ENCODE measurements at regions not wholly inside any gene's neighbourhood (a gene's known extent, or its start where the extent isn't known, plus 50 kb on each side); places are given as distances from the start of the nearest gene placed in this dataset.

DNA sequence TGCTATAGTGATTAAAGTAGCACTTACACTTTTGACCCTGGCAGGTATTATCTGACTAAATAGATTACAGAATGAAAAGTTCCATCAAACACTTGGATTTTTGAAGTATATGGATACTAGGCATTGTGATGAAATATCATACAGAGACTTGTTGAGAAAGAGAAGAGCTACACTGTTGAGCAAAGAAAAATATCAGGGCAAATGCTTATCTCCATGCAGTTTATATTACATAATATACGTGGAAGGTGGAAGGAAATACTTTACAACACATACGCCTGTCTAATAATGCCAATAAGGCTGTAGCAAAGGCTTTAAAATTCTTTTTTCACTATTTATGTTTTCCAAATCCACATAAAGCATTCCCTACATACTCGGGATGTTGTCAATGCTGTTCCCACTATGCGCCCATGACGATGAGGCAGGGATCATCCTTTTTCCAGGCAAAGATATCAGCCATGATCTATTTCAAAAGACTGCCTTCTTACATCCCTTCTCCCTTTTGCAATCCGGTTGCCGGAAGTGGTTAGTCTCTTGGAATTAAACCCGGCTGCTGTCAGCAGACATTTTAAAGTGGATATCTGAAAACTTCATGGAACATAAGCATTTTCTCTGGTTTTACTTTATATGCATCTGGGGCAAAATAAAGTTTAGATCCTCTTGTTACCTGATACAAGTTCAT lies 92.6 kb upstream of the ITGA4 start:
- no peak for ATAC-seq
- no peak overlapping the region for H3K4me3 ChIP-seq
- H3K27me3 ChIP-seq: no peaks in the 10 kb centered on the region
- intact Hi-C loops (cut with DNase I): no loop called here
- H3K4me1 ChIP-seq: no peaks in the 10 kb centered on the region
- no peak for DNase-seq
- no peak overlapping the region for H3K27ac ChIP-seq
- no peaks in the 10 kb centered on the region for H3K9me3 ChIP-seq
- no peak for TF ChIP-seq POLR2A (IDR thresholded peaks at IDR 0.05)
- TF ChIP-seq, protein P1, sequence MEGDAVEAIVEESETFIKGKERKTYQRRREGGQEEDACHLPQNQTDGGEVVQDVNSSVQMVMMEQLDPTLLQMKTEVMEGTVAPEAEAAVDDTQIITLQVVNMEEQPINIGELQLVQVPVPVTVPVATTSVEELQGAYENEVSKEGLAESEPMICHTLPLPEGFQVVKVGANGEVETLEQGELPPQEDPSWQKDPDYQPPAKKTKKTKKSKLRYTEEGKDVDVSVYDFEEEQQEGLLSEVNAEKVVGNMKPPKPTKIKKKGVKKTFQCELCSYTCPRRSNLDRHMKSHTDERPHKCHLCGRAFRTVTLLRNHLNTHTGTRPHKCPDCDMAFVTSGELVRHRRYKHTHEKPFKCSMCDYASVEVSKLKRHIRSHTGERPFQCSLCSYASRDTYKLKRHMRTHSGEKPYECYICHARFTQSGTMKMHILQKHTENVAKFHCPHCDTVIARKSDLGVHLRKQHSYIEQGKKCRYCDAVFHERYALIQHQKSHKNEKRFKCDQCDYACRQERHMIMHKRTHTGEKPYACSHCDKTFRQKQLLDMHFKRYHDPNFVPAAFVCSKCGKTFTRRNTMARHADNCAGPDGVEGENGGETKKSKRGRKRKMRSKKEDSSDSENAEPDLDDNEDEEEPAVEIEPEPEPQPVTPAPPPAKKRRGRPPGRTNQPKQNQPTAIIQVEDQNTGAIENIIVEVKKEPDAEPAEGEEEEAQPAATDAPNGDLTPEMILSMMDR (IDR thresholded peaks at IDR 0.05): no peak
- H3K36me3 ChIP-seq: no peaks in the 10 kb centered on the region
- 63% methylated on average over 8 of the region's 8 CpGs for WGBS (ENCODE audit: insufficient coverage, low coverage, low lambda C conversion rate, missing lambda C conversion rate)

DNA sequence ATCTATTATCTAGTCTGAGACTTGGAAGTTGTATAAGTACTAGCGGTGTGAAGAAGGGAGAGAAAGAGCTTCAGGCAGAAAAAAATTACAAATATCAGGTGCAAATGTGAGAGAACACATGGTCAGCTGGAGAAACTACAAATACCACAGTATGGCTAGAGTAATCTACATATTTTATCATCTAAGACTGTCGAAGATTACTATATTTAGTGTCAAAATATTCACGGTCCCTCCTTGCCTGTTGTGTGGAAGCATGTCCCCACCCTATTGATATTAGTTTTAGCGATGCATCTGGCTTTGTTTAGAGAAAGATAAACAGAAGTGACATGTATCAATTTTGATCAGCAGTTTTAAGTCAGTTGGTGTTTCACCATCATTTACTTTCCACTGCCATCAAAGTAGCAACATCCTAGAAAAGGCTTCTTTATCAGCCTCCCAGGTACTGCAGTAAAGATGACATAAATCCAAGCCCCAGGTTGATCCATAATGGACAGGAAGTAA lies 90.5 kb upstream of the ITGA4 start:
- no peak overlapping the region for H3K4me3 ChIP-seq
- no peaks in the 10 kb centered on the region for H3K27me3 ChIP-seq
- intact Hi-C loops (cut with DNase I): no loop called here
- WGBS (ENCODE audit: insufficient coverage, low coverage, low lambda C conversion rate, missing lambda C conversion rate): 58% methylated on average over 4 of the region's 4 CpGs
- H3K4me1 ChIP-seq: no peaks in the 10 kb centered on the region
- DNase-seq (no peak), ATAC-seq (no peak)
- TF ChIP-seq, protein P1 (IDR thresholded peaks at IDR 0.05): no peak
- TF ChIP-seq POLR2A (IDR thresholded peaks at IDR 0.05): no peak
- no peak overlapping the region for H3K27ac ChIP-seq
- no peaks in the 10 kb centered on the region for H3K36me3 ChIP-seq
- no peaks in the 10 kb centered on the region for H3K9me3 ChIP-seq

DNA sequence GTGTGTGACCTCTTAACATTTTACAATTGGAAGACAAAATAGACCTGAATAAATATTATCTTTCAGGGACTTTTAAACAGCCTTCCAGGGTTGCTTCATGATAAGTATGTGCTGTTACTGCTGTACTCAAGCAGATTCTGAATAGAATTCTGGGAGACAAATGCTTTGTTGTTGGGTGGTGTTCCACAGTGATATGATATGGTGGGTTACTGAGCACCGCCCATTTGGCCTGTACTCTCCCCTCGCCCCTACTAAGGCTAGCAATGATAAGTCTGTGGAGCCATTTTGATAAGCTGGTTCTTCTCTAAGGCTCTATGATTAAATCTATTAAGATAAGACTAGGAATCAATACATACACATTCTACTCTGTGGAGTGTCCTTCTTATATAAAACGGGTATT lies 89.8 kb upstream of the ITGA4 start:
- TF ChIP-seq, protein P1 (IDR thresholded peaks at IDR 0.05): no peak
- TF ChIP-seq POLR2A (IDR thresholded peaks at IDR 0.05): no peak
- Histone ChIP-seq H3K9me3 (no peaks in the 10 kb centered on the region), H3K4me1 (no peaks in the 10 kb centered on the region), H3K27ac (no peak overlapping the region), H3K36me3 (no peaks in the 10 kb centered on the region), H3K4me3 (no peak overlapping the region), H3K27me3 (no peaks in the 10 kb centered on the region)
- ATAC-seq: no peak
- 52% methylated on average over 3 of the region's 3 CpGs for WGBS (ENCODE audit: insufficient coverage, low coverage, low lambda C conversion rate, missing lambda C conversion rate)
- intact Hi-C loops (cut with DNase I): no loop called here
- DNase-seq: no peak

DNA sequence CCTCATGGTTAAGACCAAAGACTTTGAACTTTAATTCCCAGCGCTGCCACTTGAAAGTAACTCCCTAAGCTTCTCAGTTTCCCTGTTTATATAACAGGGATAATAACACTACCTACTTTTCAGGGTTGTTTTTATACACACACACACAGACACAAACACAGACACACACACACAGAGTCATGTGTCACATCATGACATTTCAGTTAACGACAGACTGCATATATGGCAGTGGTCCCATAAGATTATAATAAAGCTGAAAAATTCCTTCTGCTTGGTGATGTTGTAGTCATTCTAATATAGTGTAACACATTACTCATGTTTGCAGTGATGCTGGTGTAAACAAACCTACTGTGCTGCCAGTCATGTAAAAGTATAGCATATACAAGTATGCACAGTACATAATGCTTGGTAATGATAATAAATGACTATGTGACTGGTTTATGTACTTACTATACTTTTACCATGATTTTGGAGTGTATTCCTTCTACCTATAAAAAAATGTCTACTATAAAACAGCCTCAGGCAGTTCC lies 89.2 kb upstream of the ITGA4 start:
- H3K9me3 ChIP-seq: no peaks in the 10 kb centered on the region
- intact Hi-C loops (cut with DNase I): no loop called here
- ATAC-seq (no peak), DNase-seq (no peak)
- WGBS (ENCODE audit: insufficient coverage, low coverage, low lambda C conversion rate, missing lambda C conversion rate): 76% methylated on average over 2 of the region's 2 CpGs
- TF ChIP-seq POLR2A (IDR thresholded peaks at IDR 0.05): no peak
- TF ChIP-seq, protein P1 (IDR thresholded peaks at IDR 0.05): no peak
- H3K27me3 ChIP-seq: no peaks in the 10 kb centered on the region
- H3K27ac ChIP-seq: no peak overlapping the region
- no peak overlapping the region for H3K4me3 ChIP-seq
- no peaks in the 10 kb centered on the region for H3K36me3 ChIP-seq
- no peaks in the 10 kb centered on the region for H3K4me1 ChIP-seq
